ENCODE measurements at regions not wholly inside any gene's neighbourhood (a gene's known extent, or its start where the extent isn't known, plus 50 kb on each side); places are given as distances from the start of the nearest gene placed in this dataset.

DNA sequence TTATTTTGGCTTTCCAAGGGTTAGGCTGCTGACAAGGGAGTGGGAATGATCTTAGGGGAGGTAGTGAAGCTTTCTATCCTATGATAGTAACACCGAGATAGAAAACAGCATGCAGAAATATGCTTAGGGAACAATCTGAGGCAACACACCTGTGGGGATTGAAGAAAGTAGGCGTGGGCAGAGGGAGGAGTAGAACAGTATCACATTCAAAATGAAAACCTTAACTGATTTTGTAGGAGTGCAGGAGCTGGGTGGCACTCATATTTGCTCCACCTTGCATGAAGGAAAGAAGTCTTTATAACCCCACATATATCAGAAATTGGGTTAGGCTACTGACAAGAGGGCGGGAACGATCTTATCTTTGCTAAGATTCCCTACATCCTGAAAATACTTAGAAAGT is 762.2 kb upstream of the CNTNAP5 start:
- TF ChIP-seq POLR2A (IDR thresholded peaks at IDR 0.05; ENCODE audit: control extremely low read depth in 1 of 2, low read depth in 2 of 2, low read length in 2 of 2), result no peak
- TF ChIP-seq RXRA (IDR thresholded peaks at IDR 0.05; ENCODE audit: insufficient read depth, low read depth, low read length), result no peak
- no peak for TF ChIP-seq CHD2 (IDR thresholded peaks at IDR 0.05; ENCODE audit: low read length)
- TF ChIP-seq BACH1 (IDR thresholded peaks at IDR 0.05; ENCODE audit: low read length), result no peak
- TF ChIP-seq, protein P1, sequence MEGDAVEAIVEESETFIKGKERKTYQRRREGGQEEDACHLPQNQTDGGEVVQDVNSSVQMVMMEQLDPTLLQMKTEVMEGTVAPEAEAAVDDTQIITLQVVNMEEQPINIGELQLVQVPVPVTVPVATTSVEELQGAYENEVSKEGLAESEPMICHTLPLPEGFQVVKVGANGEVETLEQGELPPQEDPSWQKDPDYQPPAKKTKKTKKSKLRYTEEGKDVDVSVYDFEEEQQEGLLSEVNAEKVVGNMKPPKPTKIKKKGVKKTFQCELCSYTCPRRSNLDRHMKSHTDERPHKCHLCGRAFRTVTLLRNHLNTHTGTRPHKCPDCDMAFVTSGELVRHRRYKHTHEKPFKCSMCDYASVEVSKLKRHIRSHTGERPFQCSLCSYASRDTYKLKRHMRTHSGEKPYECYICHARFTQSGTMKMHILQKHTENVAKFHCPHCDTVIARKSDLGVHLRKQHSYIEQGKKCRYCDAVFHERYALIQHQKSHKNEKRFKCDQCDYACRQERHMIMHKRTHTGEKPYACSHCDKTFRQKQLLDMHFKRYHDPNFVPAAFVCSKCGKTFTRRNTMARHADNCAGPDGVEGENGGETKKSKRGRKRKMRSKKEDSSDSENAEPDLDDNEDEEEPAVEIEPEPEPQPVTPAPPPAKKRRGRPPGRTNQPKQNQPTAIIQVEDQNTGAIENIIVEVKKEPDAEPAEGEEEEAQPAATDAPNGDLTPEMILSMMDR (IDR thresholded peaks at IDR 0.05; ENCODE audit: control extremely low read depth in 1 of 3, insufficient read depth in 1 of 3, low read depth in 1 of 3, low read length in 3 of 3), result no peak
- TF ChIP-seq SIN3A (conservative IDR thresholded peaks at IDR 0.05 in 1 of 2, IDR thresholded peaks at IDR 0.05 in 1 of 2; ENCODE audit: low read depth in 1 of 2, low read length in 2 of 2), result no peak
- TF ChIP-seq CREB1 (IDR thresholded peaks at IDR 0.05), result no peak
- TF ChIP-seq GTF2F1 (IDR thresholded peaks at IDR 0.05; ENCODE audit: borderline replicate concordance, low read depth, low read length), result no peak
- no peak for TF ChIP-seq BCL11A (IDR thresholded peaks at IDR 0.05; ENCODE audit: low read depth in 2 of 2, low read length in 2 of 2)
- no peak for TF ChIP-seq TAF1 (IDR thresholded peaks at IDR 0.05; ENCODE audit: low read depth, low read length)
- TF ChIP-seq POU5F1 (IDR thresholded peaks at IDR 0.05; ENCODE audit: low read depth, low read length), result no peak
- no peak for TF ChIP-seq CEBPB (IDR thresholded peaks at IDR 0.05; ENCODE audit: low read depth, low read length)
